Tongue (tissue), 1 donor: ENCODE measurements at regions not wholly inside any gene's neighbourhood (a gene's known extent, or its start where the extent isn't known, plus 50 kb on each side); places are given as distances from the start of the nearest gene placed in this dataset.
A peak's percentile ranks its signal among the peaks of the same experiment; 100 is the strongest.

ENCODE experiments used
- DNase-seq: peaks from one replicate; pipeline ENCODE4 v3.0.0-alpha.2; 2015

GRCh38 chr15:47998619-47999019 lies 122.2 kb upstream of the SLC24A5 start:
- DNase-seq, result no peak

DNA sequence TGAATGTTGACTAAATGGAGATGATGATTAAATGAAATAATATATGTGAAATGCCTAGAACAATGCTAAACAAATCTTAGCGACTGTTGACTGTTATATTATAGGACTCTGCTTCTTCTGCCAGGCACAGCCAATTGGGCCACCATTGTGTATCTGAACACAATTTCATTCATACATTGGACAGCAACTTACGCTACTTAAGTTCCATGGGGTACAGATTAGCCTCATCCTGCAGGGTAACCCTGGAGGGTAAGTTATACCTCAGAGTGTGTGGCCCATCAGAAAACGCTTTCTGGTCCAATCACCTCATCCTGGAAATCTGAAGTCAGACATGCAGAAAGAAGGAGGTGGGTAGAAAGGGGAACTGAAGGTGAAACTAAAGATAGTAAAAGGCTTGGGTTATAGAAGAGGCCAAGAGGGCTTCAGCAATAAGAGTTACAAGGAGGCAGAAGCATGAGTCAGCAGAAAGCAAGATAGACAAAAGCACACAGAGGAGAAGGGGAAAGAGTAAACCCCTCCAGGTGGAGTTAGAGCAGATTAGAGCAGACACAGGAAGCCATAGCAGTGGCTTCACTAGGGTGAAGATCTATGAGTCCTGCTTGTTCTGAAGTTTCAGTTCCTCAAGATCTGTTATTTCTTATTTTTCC lies 119.3 kb upstream of the SLC24A5 start:
- DNase-seq, result no peak

DNA sequence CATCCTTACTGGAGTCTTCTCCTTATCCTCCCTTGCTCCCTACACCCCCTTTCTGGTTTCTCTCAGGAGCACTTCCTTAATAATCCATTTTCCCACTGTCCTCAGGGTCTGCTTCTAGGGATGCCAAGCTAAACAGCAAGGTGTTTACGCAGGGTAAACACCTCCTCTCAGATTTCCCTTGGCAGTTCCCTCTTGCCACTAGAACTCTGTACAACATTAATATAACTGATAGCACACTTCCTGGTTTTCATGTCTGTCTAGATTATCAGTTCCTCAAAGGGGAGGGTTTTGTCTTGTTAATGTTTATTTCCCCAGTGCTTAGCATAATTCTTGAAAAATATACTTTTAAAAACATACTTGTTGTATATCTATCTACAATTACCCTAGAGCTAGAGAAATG lies 118.0 kb upstream of the SLC24A5 start:
- no peak for DNase-seq

GRCh38 chr15:48003441-48003840 lies 117.3 kb upstream of the SLC24A5 start:
- no peak for DNase-seq

DNA sequence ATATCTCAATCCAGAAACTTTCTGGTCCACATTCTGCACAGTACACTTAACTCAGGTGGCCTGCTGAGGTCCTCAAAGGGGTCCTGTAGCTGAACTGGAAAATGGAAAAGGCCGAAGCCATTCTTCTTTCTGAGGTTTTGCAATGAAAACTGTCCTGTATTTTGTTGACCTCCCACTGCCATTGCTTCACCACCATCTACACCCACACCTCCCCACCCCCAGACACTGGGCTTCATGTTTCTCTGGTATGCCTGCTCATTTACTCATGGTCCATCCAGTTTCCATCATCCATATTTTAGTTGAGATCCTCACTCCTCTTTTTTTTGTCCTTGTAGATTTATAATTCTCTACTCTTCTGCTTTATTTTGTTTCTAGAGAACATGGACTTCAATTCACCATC lies 115.7 kb upstream of the SLC24A5 start:
- no peak for DNase-seq

- peak; percentile 27 for DNase-seq
Measured at GRCh38 chr15:48006031-48006511, 114.7 kb upstream of the SLC24A5 start.

DNA sequence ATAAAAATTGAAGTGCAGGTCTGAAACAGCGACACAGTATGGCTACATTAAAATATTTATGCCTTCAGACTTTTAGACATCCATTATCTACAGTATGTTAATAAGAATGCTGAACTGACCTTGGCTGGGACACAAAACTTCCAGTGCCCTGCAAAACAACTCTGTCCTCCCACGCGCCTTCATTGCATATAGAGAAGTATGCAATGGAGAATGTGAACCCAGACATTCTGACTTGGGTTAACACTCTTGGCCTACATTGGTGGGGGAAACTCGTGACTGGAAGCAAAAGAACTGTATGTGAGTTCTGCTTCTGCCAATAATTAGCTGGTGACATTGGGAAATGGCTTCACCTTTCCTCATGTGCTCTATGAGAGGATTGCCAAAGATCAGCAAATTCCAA lies 110.5 kb upstream of the SLC24A5 start:
- no peak for DNase-seq

- no peak for DNase-seq
Measured at GRCh38 chr15:48012191-48012590, 108.6 kb upstream of the SLC24A5 start.

- no peak for DNase-seq
Measured at GRCh38 chr15:48016865-48017264, 103.9 kb upstream of the SLC24A5 start.

GRCh38 chr15:48017747-48018146 lies 103.0 kb upstream of the SLC24A5 start:
- DNase-seq, result no peak

- no peak for DNase-seq
Measured at GRCh38 chr15:48020166-48020565, 100.6 kb upstream of the SLC24A5 start.

GRCh38 chr15:48021336-48022086 lies 99.3 kb upstream of the SLC24A5 start:
- DNase-seq, result no peak

DNA sequence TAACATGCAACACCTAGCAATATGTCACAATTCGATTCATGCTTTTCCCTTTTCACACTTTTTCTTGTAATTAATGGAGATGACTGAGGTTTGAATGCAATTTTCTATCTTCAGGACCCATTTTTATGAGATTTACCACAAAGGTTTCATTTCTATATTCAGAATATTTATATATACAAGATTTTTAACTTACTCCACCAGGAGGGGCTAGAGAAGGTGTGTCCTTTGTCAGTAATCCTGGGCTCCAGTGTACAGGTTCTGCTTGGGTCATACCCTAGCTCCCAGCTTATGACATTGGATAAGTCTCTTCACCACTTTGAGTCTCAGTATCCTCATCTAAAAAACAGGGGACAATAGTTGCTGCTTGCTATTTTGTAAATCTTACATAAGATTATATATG lies 95.7 kb upstream of the SLC24A5 start:
- no peak for DNase-seq

DNA sequence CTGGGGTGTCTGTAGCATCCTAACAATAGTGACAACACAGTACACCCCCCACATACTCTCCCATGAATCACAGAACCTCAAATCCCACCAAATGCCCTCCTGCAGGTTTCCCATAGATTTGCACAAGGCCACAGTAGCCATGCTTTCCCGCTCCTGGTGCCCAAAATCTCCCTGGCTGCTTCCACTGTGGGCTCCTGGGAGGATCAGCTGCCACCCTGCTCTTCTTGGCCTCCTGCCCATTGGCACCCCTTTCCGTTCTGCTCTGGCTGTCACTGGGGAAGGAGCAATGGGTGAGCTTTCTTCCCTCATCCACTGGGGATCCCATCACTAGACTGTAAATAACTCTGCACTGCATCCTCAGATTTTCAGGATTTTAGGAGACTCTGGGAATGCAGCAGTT lies 92.1 kb upstream of the SLC24A5 start:
- DNase-seq, result no peak

DNA sequence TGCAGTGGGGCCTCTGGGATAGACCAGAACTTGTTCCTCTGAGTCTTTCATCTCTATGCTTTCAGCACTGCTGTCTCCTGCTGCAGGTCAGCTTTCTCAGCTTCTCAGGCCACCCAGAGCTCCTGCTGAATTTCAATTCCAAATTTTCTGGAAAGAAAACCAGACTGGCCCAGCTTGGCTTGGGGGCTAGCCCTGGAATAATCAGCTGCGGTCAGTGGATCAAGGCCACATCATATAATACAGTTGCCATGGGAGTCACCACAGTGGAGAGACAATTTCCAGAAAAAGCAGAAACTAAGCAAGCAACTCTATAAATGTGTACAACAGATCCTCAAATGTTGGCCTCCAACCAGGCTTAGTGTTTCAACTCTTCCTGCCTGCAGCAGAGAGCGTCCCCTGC lies 91.1 kb upstream of the SLC24A5 start:
- DNase-seq, result peak; percentile 25

DNA sequence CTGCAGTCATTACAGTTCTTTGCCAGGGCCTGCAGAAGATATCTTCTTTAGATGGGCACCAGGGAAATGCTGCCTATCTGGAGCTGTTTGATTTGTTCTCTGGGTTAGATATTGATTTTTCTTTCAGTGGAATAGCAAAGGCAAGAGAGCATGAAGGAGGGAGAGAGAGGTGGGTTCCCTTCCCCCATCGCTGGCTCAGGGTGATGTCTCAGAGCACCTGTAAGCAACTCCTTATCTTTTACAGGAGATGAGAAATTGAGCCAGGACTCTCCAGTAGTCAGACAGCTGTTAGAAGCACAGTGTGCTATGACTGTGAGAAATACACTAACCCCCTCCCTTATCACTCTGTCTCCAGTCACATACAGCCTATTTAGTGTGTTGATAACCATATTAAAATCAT lies 89.3 kb upstream of the SLC24A5 start:
- no peak for DNase-seq

GRCh38 chr15:48031973-48032372 lies 88.8 kb upstream of the SLC24A5 start:
- no peak for DNase-seq

- DNase-seq, result no peak
Measured at GRCh38 chr15:48032911-48033310, 87.9 kb upstream of the SLC24A5 start.

DNA sequence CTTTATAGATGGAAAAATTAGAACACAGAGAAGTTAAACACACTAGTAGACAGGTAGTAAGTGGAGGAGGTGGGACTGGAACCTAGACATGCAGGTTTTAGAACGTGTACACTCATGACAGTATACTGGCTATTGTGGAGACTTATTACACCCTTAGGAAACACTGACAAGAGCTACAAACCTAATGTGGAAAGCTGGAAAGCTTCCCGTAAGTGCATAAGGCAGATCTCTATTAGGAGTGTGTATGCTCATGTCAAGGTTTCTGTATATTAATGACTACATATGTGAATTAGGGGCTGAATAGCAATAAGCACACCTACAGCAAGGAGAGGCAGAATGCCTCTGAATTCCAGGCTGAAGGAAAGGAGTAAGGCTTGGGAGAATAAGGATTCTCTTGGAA lies 82.6 kb upstream of the SLC24A5 start:
- DNase-seq, result no peak

DNA sequence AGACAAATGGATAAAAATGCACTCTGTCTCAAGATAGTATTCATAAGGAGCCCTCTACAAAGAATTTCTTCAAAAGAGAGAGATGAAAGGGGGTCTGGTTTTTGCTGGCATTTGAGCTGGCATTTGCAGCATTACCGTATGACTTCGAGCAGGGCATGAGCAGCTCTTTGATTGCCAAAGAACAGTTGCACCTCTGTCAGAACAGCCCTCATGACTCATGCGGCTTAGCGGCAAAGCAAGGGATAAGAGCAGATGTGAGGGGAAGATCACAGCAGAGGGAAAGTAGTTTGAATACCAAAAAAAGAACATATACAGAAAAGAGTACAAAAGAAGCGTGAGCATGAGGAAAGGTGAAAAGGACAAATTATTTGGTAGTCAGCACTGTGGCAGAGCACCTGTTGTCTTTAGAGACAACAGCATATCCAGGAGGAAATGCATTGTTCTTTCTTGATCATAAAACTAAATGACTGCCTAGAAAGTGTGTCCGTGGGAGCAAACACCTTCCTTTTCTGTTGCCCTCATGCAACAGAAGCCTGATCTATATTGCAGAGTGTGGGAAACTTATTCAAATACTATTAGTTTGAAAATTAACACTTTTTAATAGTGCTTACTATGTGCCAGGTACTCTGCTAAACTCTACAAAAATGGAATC lies 80.5 kb upstream of the SLC24A5 start:
- peak; percentile 31 for DNase-seq

- peak; percentile 48 for DNase-seq
Measured at GRCh38 chr15:48041454-48041853, 79.3 kb upstream of the SLC24A5 start.

GRCh38 chr15:48046813-48047438 lies 73.9 kb upstream of the SLC24A5 start:
- DNase-seq, result no peak

- no peak for DNase-seq
Measured at GRCh38 chr15:48049736-48050135, 71.1 kb upstream of the SLC24A5 start.
